ENCODE measurements at regions not wholly inside any gene's neighbourhood (a gene's known extent, or its start where the extent isn't known, plus 50 kb on each side); places are given as distances from the start of the nearest gene placed in this dataset.
"Not testable (repeated sequence)": the region's sequence is repeated elsewhere in the genome, so short reads cannot be mapped to it uniquely, and the experiment has no call there.

GRCh38 chr18:61635901-61636528 lies 256.8 kb downstream of the RNF152 start:
- peak; percentile 80 for DNase-seq (ENCODE audit: low read depth)
- TF ChIP-seq CTCF (conservative IDR thresholded peaks at IDR 0.05; ENCODE audit: low read depth, low read length) = peak; percentile 98

GRCh38 chr18:61628085-61628484 lies 264.7 kb downstream of the RNF152 start:
- TF ChIP-seq CTCF (conservative IDR thresholded peaks at IDR 0.05; ENCODE audit: low read depth, low read length) = no peak
- DNase-seq (ENCODE audit: low read depth) = no peak

More at GRCh38 chr18:61635901-61636528, 256.8 kb downstream of the RNF152 start:
- H3K4me3 ChIP-seq (ENCODE audit: low read depth, low read length) = no peak overlapping the region

GRCh38 chr18:61624631-61625030 lies 268.2 kb downstream of the RNF152 start:
- not testable (repeated sequence) for H3K4me3 ChIP-seq (ENCODE audit: low read depth, low read length); DNase-seq (ENCODE audit: low read depth)

More at GRCh38 chr18:61628085-61628484, 264.7 kb downstream of the RNF152 start:
- H3K4me3 ChIP-seq (ENCODE audit: low read depth, low read length) = no peak overlapping the region

- no peak for TF ChIP-seq CTCF (conservative IDR thresholded peaks at IDR 0.05; ENCODE audit: low read depth, low read length)
- no peak overlapping the region for H3K4me3 ChIP-seq (ENCODE audit: low read depth, low read length)
- no peak for DNase-seq (ENCODE audit: low read depth)
Observed at GRCh38 chr18:61619783-61620182, 273.0 kb downstream of the RNF152 start.

- no peak for DNase-seq (ENCODE audit: low read depth)
- H3K4me3 ChIP-seq (ENCODE audit: low read depth, low read length) = no peak overlapping the region
- TF ChIP-seq CTCF (conservative IDR thresholded peaks at IDR 0.05; ENCODE audit: low read depth, low read length) = no peak
Observed at GRCh38 chr18:61618816-61619215, 274.0 kb downstream of the RNF152 start.

GRCh38 chr18:61616111-61616610 lies 276.6 kb downstream of the RNF152 start:
- no peak for TF ChIP-seq CTCF (conservative IDR thresholded peaks at IDR 0.05; ENCODE audit: low read depth, low read length)
- DNase-seq (ENCODE audit: low read depth) = no peak
- H3K4me3 ChIP-seq (ENCODE audit: low read depth, low read length) = no peak overlapping the region

GRCh38 chr18:61612517-61612916 lies 279.3 kb downstream of the CDH20 start:
- TF ChIP-seq CTCF (conservative IDR thresholded peaks at IDR 0.05; ENCODE audit: low read depth, low read length) = peak; percentile 55
- DNase-seq (ENCODE audit: low read depth) = peak; percentile 44
- no peak overlapping the region for H3K4me3 ChIP-seq (ENCODE audit: low read depth, low read length)
